Breast epithelium (tissue), 3 donors: ENCODE measurements at regions not wholly inside any gene's neighbourhood (a gene's known extent, or its start where the extent isn't known, plus 50 kb on each side); places are given as distances from the start of the nearest gene placed in this dataset.

Source experiments
- POLR2AphosphoS5 ChIP-seq, 3 donors: sonication (generic); formaldehyde crosslinking; IDR thresholded peaks; one replicate each; pipeline ENCODE4 v1.6.1; 2017; ENCODE audit warnings: antibody characterized with exemption in 3 of 3
- TF ChIP-seq, protein P1 (sequence below), 3 donors: fragments of 450-650 bp; IDR thresholded peaks; one replicate each; pipeline ENCODE4 v1.5.1; 2016 to 2017; ENCODE audit warnings: antibody characterized with exemption in 3 of 3, mild to moderate bottlenecking in 3 of 3, moderate library complexity in 3 of 3

DNA sequence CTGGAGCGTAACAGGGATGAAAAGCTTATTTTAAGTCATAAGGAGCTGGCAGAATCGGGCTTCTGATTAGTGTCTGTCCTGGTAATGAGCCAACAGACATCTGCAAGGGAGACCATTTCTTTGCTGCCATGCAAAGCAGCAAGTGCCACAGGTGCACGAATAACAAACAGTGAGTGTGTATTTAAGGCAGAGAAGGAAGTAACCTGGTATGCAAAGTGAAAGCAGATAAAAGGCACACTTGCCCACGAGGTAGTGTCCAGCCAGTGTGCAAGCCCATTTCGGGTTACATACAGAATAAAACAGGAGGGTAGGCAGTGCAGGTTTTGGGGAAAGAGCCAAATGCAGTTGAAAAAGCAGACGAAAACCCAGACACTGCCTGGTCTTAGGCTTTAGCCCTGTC is 1153.7 kb downstream of the SI start:
- TF ChIP-seq, protein P1, sequence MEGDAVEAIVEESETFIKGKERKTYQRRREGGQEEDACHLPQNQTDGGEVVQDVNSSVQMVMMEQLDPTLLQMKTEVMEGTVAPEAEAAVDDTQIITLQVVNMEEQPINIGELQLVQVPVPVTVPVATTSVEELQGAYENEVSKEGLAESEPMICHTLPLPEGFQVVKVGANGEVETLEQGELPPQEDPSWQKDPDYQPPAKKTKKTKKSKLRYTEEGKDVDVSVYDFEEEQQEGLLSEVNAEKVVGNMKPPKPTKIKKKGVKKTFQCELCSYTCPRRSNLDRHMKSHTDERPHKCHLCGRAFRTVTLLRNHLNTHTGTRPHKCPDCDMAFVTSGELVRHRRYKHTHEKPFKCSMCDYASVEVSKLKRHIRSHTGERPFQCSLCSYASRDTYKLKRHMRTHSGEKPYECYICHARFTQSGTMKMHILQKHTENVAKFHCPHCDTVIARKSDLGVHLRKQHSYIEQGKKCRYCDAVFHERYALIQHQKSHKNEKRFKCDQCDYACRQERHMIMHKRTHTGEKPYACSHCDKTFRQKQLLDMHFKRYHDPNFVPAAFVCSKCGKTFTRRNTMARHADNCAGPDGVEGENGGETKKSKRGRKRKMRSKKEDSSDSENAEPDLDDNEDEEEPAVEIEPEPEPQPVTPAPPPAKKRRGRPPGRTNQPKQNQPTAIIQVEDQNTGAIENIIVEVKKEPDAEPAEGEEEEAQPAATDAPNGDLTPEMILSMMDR (IDR thresholded peaks at IDR 0.05): no peak
- no peak for TF ChIP-seq POLR2AphosphoS5 (IDR thresholded peaks at IDR 0.05)
